PC-3 (cell line): ENCODE measurements at regions not wholly inside any gene's neighbourhood (a gene's known extent, or its start where the extent isn't known, plus 50 kb on each side); places are given as distances from the start of the nearest gene placed in this dataset.

Experiments
- ATAC-seq: fragments of 200-7000 bp; cut with Tn5 transposase; 2 replicates; pipeline ENCODE4 v1.9.1; 2020; ENCODE audit warnings: mild to moderate bottlenecking, moderate library complexity
- BruUV-seq: library from RNA; stranded (reverse); fragments of 400-500 nt; replicated peaks from 2 replicates; lab custom pipeline; 2021; lab: Mats Ljungman, UMichigan
- CTCF ChIA-PET: fragments of 300-600 bp; sonication (Branson Sonifier 250); formaldehyde crosslinking; loops from one replicate; lab custom pipeline; 2022; ENCODE audit warnings: antibody characterized with exemption; lab: Charles Lee
- POLR2A ChIA-PET: fragments of 300-600 bp; sonication (Branson Sonifier 250); formaldehyde crosslinking; loops from one replicate; lab custom pipeline; 2022; ENCODE audit warnings: antibody characterized with exemption; ENCODE audit not compliant: unreplicated experiment; lab: Charles Lee
- DNase-seq: peaks from one replicate; pipeline ENCODE4 v3.0.0-alpha.2; 2015
- H2AFZ ChIP-seq: fragments of 300-600 bp; sonication (generic); 2 replicates; pipeline ENCODE4 v1.6.0; 2016; ENCODE audit warnings: antibody characterized with exemption, low read length
- H3F3A ChIP-seq: fragments of 300-600 bp; sonication (generic); one replicate; pipeline ENCODE4 v1.6.0; 2017; ENCODE audit warnings: antibody characterized with exemption, low read length, control low read depth, mild to moderate bottlenecking; ENCODE audit not compliant: unreplicated experiment
- H3K27ac ChIP-seq: fragments of 300-600 bp; sonication (generic); 2 replicates; pipeline ENCODE4 v1.5.1; 2016; ENCODE audit warnings: mild to moderate bottlenecking, low read length
- H3K27me3 ChIP-seq: fragments of 300-600 bp; sonication (generic); 2 replicates; pipeline ENCODE4 v1.6.1; 2016; ENCODE audit warnings: low read length, mixed read lengths
- H3K36me3 ChIP-seq: fragments of 300-600 bp; sonication (generic); 2 replicates; pipeline ENCODE4 v1.6.1; 2016; ENCODE audit warnings: low read depth, mixed run types, low read length, mixed read lengths
- H3K4me1 ChIP-seq: fragments of 300-600 bp; sonication (generic); 2 replicates; pipeline ENCODE4 v1.5.1; 2016; ENCODE audit warnings: low read length; ENCODE audit not compliant: insufficient read depth
- H3K4me2 ChIP-seq: fragments of 300-600 bp; sonication (generic); 2 replicates; pipeline ENCODE4 v1.6.0; 2016; ENCODE audit warnings: low read length
- H3K4me3 ChIP-seq: fragments of 300-600 bp; sonication (generic); 2 replicates; pipeline ENCODE4 v1.5.1; 2016; ENCODE audit warnings: mild to moderate bottlenecking, low read length, mixed read lengths
- H3K79me2 ChIP-seq: fragments of 300-600 bp; sonication (generic); 2 replicates; pipeline ENCODE4 v1.6.1; 2017; ENCODE audit warnings: low read length, mixed read lengths
- H3K9ac ChIP-seq: fragments of 300-600 bp; sonication (generic); 2 replicates; pipeline ENCODE4 v1.6.0; 2016; ENCODE audit warnings: mild to moderate bottlenecking, low read length
- H3K9me2 ChIP-seq: fragments of 300-600 bp; sonication (generic); replicated peaks from 2 replicates; pipeline ENCODE4 v1.6.1; 2016; ENCODE audit warnings: mixed run types, low read length, mixed read lengths
- H3K9me3 ChIP-seq: fragments of 300-600 bp; sonication (generic); 2 replicates; pipeline ENCODE4 v1.6.1; 2016; ENCODE audit warnings: low read length, mixed read lengths
- H4K20me1 ChIP-seq: fragments of 300-600 bp; sonication (generic); 2 replicates; pipeline ENCODE4 v1.6.1; 2016; ENCODE audit warnings: low read length, mixed read lengths
- EZH2 ChIP-seq: fragments of 300-600 bp; sonication (generic); IDR thresholded peaks from one replicate; pipeline ENCODE4 v1.6.1; 2017; ENCODE audit warnings: antibody characterized with exemption, mild to moderate bottlenecking, low read length; ENCODE audit not compliant: unreplicated experiment
- EZH2phosphoT487 ChIP-seq: fragments of 300-600 bp; sonication (generic); IDR thresholded peaks from 2 replicates; pipeline ENCODE4 v1.6.1; 2018; ENCODE audit warnings: mild to moderate bottlenecking, antibody characterized with exemption, low read length, borderline replicate concordance
- intact Hi-C: fragments of 100-400 bp; cut with micrococcal nuclease; formaldehyde crosslinking; loops from 2 replicates; pipeline ENCODE4 v1.9.0; 2023
- TF ChIP-seq, protein P1 (sequence below): fragments of 300-600 bp; sonication (generic); conservative IDR thresholded peaks from 2 replicates; pipeline ENCODE4 v1.5.1; 2017; ENCODE audit warnings: antibody characterized with exemption, low read depth, mild to moderate bottlenecking, low read length

DNA sequence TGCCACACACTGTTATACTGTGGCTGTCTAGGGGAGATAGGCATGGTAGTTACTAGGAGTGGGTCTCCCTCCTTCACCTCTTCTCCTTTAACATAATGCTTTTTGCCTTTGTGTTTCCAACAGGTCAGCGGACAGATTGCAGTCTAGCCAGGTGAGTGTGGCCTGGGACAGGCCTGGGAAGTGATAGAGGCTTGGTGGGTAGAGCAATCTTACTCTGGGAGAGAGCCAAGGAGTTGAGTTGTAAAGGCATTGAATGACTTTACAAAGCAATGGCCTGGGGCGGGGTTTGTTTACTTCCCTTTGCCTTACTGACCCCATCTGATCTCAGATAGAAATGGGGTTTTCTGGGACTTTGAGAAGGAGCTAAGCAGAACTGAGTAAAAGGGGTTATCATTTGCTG, 51.0 kb upstream of the IKBKE start:
- BruUV-seq: no TSS peak
- H4K20me1 ChIP-seq: no peaks in the 10 kb centered on the region
- H3K9ac ChIP-seq: no peak overlapping the region
- H3K9me2 ChIP-seq: no peaks in the 10 kb centered on the region
- peak overlapping the region; percentile 36 for H3K4me2 ChIP-seq
- H3K79me2 ChIP-seq: no peaks in the 10 kb centered on the region
- no peak overlapping the region for H3K4me3 ChIP-seq
- no peaks in the 10 kb centered on the region for H3K9me3 ChIP-seq
- H3K27ac ChIP-seq: no peak overlapping the region
- POLR2A ChIA-PET: no interaction called here
- H3K27me3 ChIP-seq: no peaks in the 10 kb centered on the region
- H3K4me1 ChIP-seq: peaks cover 22% of the 10 kb centered on the region
- ATAC-seq: peak; percentile 74
- intact Hi-C loops: no loop called here
- CTCF ChIA-PET: no interaction called here
- H3F3A ChIP-seq: no peaks in the 10 kb centered on the region
- TF ChIP-seq EZH2 (no peak), EZH2phosphoT487 (no peak)
- TF ChIP-seq, protein P1, sequence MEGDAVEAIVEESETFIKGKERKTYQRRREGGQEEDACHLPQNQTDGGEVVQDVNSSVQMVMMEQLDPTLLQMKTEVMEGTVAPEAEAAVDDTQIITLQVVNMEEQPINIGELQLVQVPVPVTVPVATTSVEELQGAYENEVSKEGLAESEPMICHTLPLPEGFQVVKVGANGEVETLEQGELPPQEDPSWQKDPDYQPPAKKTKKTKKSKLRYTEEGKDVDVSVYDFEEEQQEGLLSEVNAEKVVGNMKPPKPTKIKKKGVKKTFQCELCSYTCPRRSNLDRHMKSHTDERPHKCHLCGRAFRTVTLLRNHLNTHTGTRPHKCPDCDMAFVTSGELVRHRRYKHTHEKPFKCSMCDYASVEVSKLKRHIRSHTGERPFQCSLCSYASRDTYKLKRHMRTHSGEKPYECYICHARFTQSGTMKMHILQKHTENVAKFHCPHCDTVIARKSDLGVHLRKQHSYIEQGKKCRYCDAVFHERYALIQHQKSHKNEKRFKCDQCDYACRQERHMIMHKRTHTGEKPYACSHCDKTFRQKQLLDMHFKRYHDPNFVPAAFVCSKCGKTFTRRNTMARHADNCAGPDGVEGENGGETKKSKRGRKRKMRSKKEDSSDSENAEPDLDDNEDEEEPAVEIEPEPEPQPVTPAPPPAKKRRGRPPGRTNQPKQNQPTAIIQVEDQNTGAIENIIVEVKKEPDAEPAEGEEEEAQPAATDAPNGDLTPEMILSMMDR: no peak
- H2AFZ ChIP-seq: no peak overlapping the region
- H3K36me3 ChIP-seq: peaks cover 16% of the 10 kb centered on the region
- peak; percentile 79 for DNase-seq

DNA sequence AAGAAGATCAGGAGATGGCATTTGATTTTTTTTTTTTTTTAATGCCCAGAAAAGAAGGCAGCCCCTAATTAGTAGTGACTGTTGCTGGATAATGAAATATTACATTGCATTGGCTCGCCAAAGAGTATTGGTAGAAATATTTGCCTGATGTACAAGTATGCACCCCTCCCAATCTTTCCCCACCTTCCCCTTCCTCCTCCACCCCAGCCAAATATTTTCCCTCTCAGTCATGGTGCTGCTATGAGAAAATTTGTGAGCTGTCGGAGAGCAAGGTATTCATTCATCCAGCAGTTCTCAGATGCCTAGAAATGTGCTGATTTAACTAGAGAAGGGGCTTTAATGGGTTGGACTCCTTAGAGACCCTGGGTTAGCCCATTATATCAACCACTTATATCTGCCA, 50.5 kb upstream of the IKBKE start:
- peak; percentile 48 for ATAC-seq
- Histone ChIP-seq H3K27ac (no peak overlapping the region), H3K36me3 (peaks cover 16% of the 10 kb centered on the region), H3K4me3 (no peak overlapping the region), H3K4me1 (peaks cover 22% of the 10 kb centered on the region), H3K79me2 (no peaks in the 10 kb centered on the region), H3K27me3 (no peaks in the 10 kb centered on the region), H3F3A (no peaks in the 10 kb centered on the region), H3K9ac (no peak overlapping the region), H4K20me1 (no peaks in the 10 kb centered on the region), H3K4me2 (peak overlapping the region; percentile 36), H2AFZ (no peak overlapping the region), H3K9me3 (no peaks in the 10 kb centered on the region), H3K9me2 (no peaks in the 10 kb centered on the region)
- POLR2A ChIA-PET: no interaction called here
- DNase-seq: peak; percentile 69
- TF ChIP-seq EZH2phosphoT487 (no peak), EZH2 (no peak)
- TF ChIP-seq, protein P1: no peak
- intact Hi-C loops: no loop called here
- CTCF ChIA-PET: interaction anchor here (0.6 kb wide), 1 partner anchor 50 kb away, joined by 3 read pairs; no protein-coding TSS in a partner anchor
- BruUV-seq: no TSS peak

DNA sequence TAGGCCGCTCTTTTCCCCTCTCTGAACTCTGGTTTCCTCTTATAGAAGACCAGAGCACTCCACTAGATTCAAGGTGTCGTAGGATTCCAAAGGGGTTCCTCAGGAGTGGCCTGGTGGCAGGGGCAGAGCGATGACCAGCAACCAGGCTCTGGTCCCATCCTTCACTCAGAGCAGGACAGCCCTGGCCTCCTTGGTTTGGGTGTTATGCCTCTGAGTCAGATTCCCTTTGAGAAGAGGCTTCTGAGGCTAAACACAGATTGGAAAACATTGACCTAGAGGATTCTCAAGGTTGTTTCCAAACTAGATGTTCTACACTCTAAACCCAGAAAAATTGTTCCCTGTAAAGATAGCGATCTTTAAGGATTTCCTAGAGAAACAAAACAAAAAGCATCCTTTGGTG, 49.8 kb upstream of the IKBKE start:
- Histone ChIP-seq H2AFZ (no peak overlapping the region), H3K36me3 (peaks cover 16% of the 10 kb centered on the region), H3K4me3 (no peak overlapping the region), H3K4me2 (no peak overlapping the region), H3K79me2 (no peaks in the 10 kb centered on the region), H4K20me1 (no peaks in the 10 kb centered on the region), H3K27ac (no peak overlapping the region), H3K4me1 (peaks cover 22% of the 10 kb centered on the region), H3K9me3 (no peaks in the 10 kb centered on the region), H3F3A (no peaks in the 10 kb centered on the region), H3K27me3 (no peaks in the 10 kb centered on the region), H3K9ac (no peak overlapping the region), H3K9me2 (no peaks in the 10 kb centered on the region)
- no TSS peak for BruUV-seq
- POLR2A ChIA-PET: no interaction called here
- intact Hi-C loops: no loop called here
- DNase-seq: no peak
- CTCF ChIA-PET: interaction anchor here (0.6 kb wide), 1 partner anchor 49 kb away, joined by 3 read pairs; no protein-coding TSS in a partner anchor
- ATAC-seq: no peak
- TF ChIP-seq EZH2phosphoT487 (no peak), EZH2 (no peak)
- TF ChIP-seq, protein P1: no peak
